NCI-H446 (cell line): ENCODE measurements at regions not wholly inside any gene's neighbourhood (a gene's known extent, or its start where the extent isn't known, plus 50 kb on each side); places are given as distances from the start of the nearest gene placed in this dataset.
A peak's percentile ranks its signal among the peaks of the same experiment; 100 is the strongest.
"Not testable (repeated sequence)": the region's sequence is repeated elsewhere in the genome, so short reads cannot be mapped to it uniquely, and the experiment has no call there.

Experiments
- DNase-seq, 2 experiments: peaks; one replicate each; lab custom pipeline; 2025; lab: John Stamatoyannopoulos, UW

- DNase-seq = no peak
These were observed 370.7 kb upstream of the SGO1 start for GRCh38 chr3:20556661-20557060.

- DNase-seq = no peak
These were observed 366.7 kb upstream of the SGO1 start for GRCh38 chr3:20552605-20553275.

- DNase-seq = not testable (repeated sequence)
These were observed 361.6 kb upstream of the SGO1 start for GRCh38 chr3:20547361-20548269.

- DNase-seq = no peak
These were observed 360.6 kb upstream of the SGO1 start for GRCh38 chr3:20546636-20547035.

GRCh38 chr3:20543535-20544226 is 357.7 kb upstream of the SGO1 start:
- DNase-seq = no peak

GRCh38 chr3:20540066-20540465 is 354.1 kb upstream of the SGO1 start:
- DNase-seq = no peak

GRCh38 chr3:20539666-20540065 is 353.7 kb upstream of the SGO1 start:
- DNase-seq = no peak

- no peak for DNase-seq
These were observed 351.2 kb upstream of the SGO1 start for GRCh38 chr3:20537234-20537633.

GRCh38 chr3:20529911-20530310 is 343.9 kb upstream of the SGO1 start:
- no peak for DNase-seq

- DNase-seq = no peak
These were observed 342.3 kb upstream of the SGO1 start for GRCh38 chr3:20528180-20528770.

- no peak for DNase-seq
These were observed 341.4 kb upstream of the SGO1 start for GRCh38 chr3:20527368-20527767.

GRCh38 chr3:20524328-20524727 is 338.3 kb upstream of the SGO1 start:
- no peak for DNase-seq

GRCh38 chr3:20523293-20523692 is 337.3 kb upstream of the SGO1 start:
- no peak for DNase-seq

GRCh38 chr3:20517316-20517715 is 331.3 kb upstream of the SGO1 start:
- not testable (repeated sequence) for DNase-seq

GRCh38 chr3:20516311-20516710 is 330.3 kb upstream of the SGO1 start:
- DNase-seq = no peak

GRCh38 chr3:20515834-20516233 is 329.8 kb upstream of the SGO1 start:
- DNase-seq = no peak

- peak; percentile 3 to 71 for DNase-seq
These were observed 326.0 kb upstream of the SGO1 start for GRCh38 chr3:20511863-20512505.

- DNase-seq = no peak
These were observed 324.4 kb upstream of the SGO1 start for GRCh38 chr3:20510396-20510795.

GRCh38 chr3:20503394-20504082 is 317.5 kb upstream of the SGO1 start:
- DNase-seq = no peak

GRCh38 chr3:20490996-20491395 is 305.0 kb upstream of the SGO1 start:
- no peak for DNase-seq

GRCh38 chr3:20488151-20488550 is 302.1 kb upstream of the SGO1 start:
- DNase-seq = no peak
